IMR-90 (cell line): ENCODE measurements at regions not wholly inside any gene's neighbourhood (a gene's known extent, or its start where the extent isn't known, plus 50 kb on each side); places are given as distances from the start of the nearest gene placed in this dataset.

Experiments used
- ATAC-seq: fragments of 200-7000 bp; cut with Tn5 transposase; 2 replicates; pipeline ENCODE4 v1.9.1; 2020; ENCODE audit warnings: low read depth, mild to moderate bottlenecking, moderate library complexity
- BruUV-seq: library from RNA; stranded (reverse); fragments of 400-500 nt; replicated peaks from 2 replicates; lab custom pipeline; 2021; lab: Mats Ljungman, UMichigan
- CTCF ChIA-PET: fragments of 300-600 bp; formaldehyde crosslinking; extraction: SDS; loops from one replicate; lab custom pipeline; 2021; ENCODE audit warnings: antibody characterized with exemption; lab: Yijun Ruan, JAX
- POLR2A ChIA-PET: fragments of 300-600 bp; sonication (Branson Sonifier 250); formaldehyde crosslinking; loops from one replicate; lab custom pipeline; 2022; ENCODE audit warnings: antibody characterized with exemption; ENCODE audit not compliant: unreplicated experiment; lab: Charles Lee
- DNase-seq: peaks from one replicate; pipeline ENCODE4 v3.0.0; 2013
- H2AFZ ChIP-seq: replicated peaks from 2 replicates; pipeline ENCODE3; 2013; ENCODE audit warnings: low read length, mild to moderate bottlenecking; ENCODE audit not compliant: poor library complexity
- H2AK5ac ChIP-seq: 2 replicates; pipeline ENCODE4 v1.6.1; 2013; ENCODE audit warnings: low read depth, low read length, inconsistent platforms
- H2AK9ac ChIP-seq: replicated peaks from 2 replicates; pipeline ENCODE3; 2013; ENCODE audit warnings: mild to moderate bottlenecking, low read depth, low read length, moderate library complexity; ENCODE audit not compliant: poor library complexity
- H2BK120ac ChIP-seq: 2 replicates; pipeline ENCODE4 v1.6.1; 2013; ENCODE audit warnings: low read depth, low read length, inconsistent platforms
- H2BK15ac ChIP-seq: 3 replicates; pipeline ENCODE4 v1.6.1; 2013; ENCODE audit warnings: low read depth, low read length, inconsistent platforms
- H2BK20ac ChIP-seq: 2 replicates; pipeline ENCODE4 v1.6.1; 2013; ENCODE audit warnings: low read depth, mild to moderate bottlenecking, inconsistent platforms, low read length, moderate library complexity
- H2BK5ac ChIP-seq: 2 replicates; pipeline ENCODE4 v1.6.1; 2013; ENCODE audit warnings: mild to moderate bottlenecking, low read depth, low read length, inconsistent platforms; ENCODE audit not compliant: poor library complexity, severe bottlenecking
- H3K14ac ChIP-seq: replicated peaks from 2 replicates; pipeline ENCODE4 v1.6.1; 2013; ENCODE audit warnings: low read depth, low read length, inconsistent platforms
- H3K18ac ChIP-seq: 2 replicates; pipeline ENCODE4 v1.6.1; 2013; ENCODE audit warnings: low read depth, low read length, control low read depth
- H3K23ac ChIP-seq: 2 replicates; pipeline ENCODE4 v1.6.1; 2013; ENCODE audit warnings: low read depth, low read length, inconsistent platforms
- H3K27ac ChIP-seq: 2 replicates; pipeline ENCODE4 v1.5.1; 2013; ENCODE audit warnings: mild to moderate bottlenecking, control low read depth, low read length; ENCODE audit not compliant: insufficient read depth
- H3K27me3 ChIP-seq: 2 replicates; pipeline ENCODE4 v1.6.1; 2013; ENCODE audit warnings: low read length; ENCODE audit not compliant: control insufficient read depth, insufficient read depth
- H3K36me3 ChIP-seq: 2 replicates; pipeline ENCODE4 v1.6.1; 2013; ENCODE audit warnings: low read length, mixed read lengths; ENCODE audit not compliant: control insufficient read depth, insufficient read depth
- H3K4ac ChIP-seq: 2 replicates; pipeline ENCODE4 v1.6.1; 2013; ENCODE audit warnings: low read depth, low read length, inconsistent platforms
- H3K4me1 ChIP-seq: 2 replicates; pipeline ENCODE4 v1.6.1; 2013; ENCODE audit warnings: low read length, mixed read lengths; ENCODE audit not compliant: control insufficient read depth, insufficient read depth
- H3K4me2 ChIP-seq: 2 replicates; pipeline ENCODE4 v1.6.1; 2013; ENCODE audit warnings: low read depth, mild to moderate bottlenecking, control low read depth, low read length, moderate library complexity
- H3K4me3 ChIP-seq: 2 replicates; pipeline ENCODE4 v1.5.1; 2013; ENCODE audit warnings: low read depth, mild to moderate bottlenecking, control low read depth, low read length, moderate library complexity; ENCODE audit not compliant: insufficient read depth
- H3K56ac ChIP-seq: 2 replicates; pipeline ENCODE4 v1.6.1; 2013; ENCODE audit warnings: low read length, inconsistent platforms; ENCODE audit not compliant: insufficient read depth; ENCODE audit errors: extremely low read depth
- H3K79me1 ChIP-seq, 2 experiments: 2 replicates each; pipeline ENCODE4 v1.6.1; 2013; ENCODE audit warnings: low read length in 2 of 2, inconsistent platforms in 1 of 2, low read depth in 1 of 2
- H3K9ac ChIP-seq: 2 replicates; pipeline ENCODE4 v1.6.1; 2013; ENCODE audit warnings: low read depth, low read length, control low read depth
- H3K9me1 ChIP-seq: 2 replicates; pipeline ENCODE4 v1.6.1; 2013; ENCODE audit warnings: low read length, inconsistent platforms; ENCODE audit not compliant: insufficient read depth
- H3K9me3 ChIP-seq: 2 replicates; pipeline ENCODE4 v1.6.1; 2013; ENCODE audit warnings: low read length; ENCODE audit not compliant: control insufficient read depth, insufficient read depth
- H4K20me1 ChIP-seq: 2 replicates; pipeline ENCODE4 v1.6.1; 2013; ENCODE audit warnings: low read length, inconsistent platforms; ENCODE audit not compliant: insufficient read depth
- H4K5ac ChIP-seq: 2 replicates; pipeline ENCODE4 v1.6.1; 2013; ENCODE audit warnings: mild to moderate bottlenecking, low read depth, low read length, control low read depth
- H4K8ac ChIP-seq, 2 experiments: 2 replicates each; pipeline ENCODE4 v1.6.1; 2013; ENCODE audit warnings: low read depth in 2 of 2, low read length in 2 of 2, control low read depth in 1 of 2, inconsistent platforms in 1 of 2
- H4K91ac ChIP-seq: 2 replicates; pipeline ENCODE4 v1.6.1; 2013; ENCODE audit warnings: low read depth, low read length, inconsistent platforms; ENCODE audit not compliant: insufficient read depth
- BHLHE40 ChIP-seq: fragments of 150-350 bp; IDR thresholded peaks from 2 replicates; pipeline ENCODE4 v1.6.1; 2016; ENCODE audit warnings: mild to moderate bottlenecking, low read depth, low read length
- CHD1 ChIP-seq: IDR thresholded peaks from 2 replicates; pipeline ENCODE4 v1.6.1; 2012; ENCODE audit warnings: low read depth, low read length, improper control_type of control experiment
- MAFK ChIP-seq: IDR thresholded peaks from 2 replicates; pipeline ENCODE4 v1.6.1; 2012; ENCODE audit warnings: low read depth, low read length, improper control_type of control experiment
- POLR2A ChIP-seq: IDR thresholded peaks from 2 replicates; pipeline ENCODE4 v1.6.1; 2012; ENCODE audit warnings: mild to moderate bottlenecking, low read depth, low read length
- RCOR1 ChIP-seq: IDR thresholded peaks from 2 replicates; pipeline ENCODE4 v1.6.1; 2012; ENCODE audit warnings: mild to moderate bottlenecking, low read length, improper control_type of control experiment; ENCODE audit not compliant: insufficient replicate concordance
- WGBS, 2 experiments: methylation state at CpG; one replicate each; pipeline versions ENCODE4 v1.1.5 to v1.1.7; 2013; ENCODE audit warnings: missing lambda C conversion rate in 2 of 2; ENCODE audit not compliant: insufficient read length in 1 of 2; ENCODE audit errors: extremely low coverage in 2 of 2; 5-methylcytosine and 5-hydroxymethylcytosine counted together
- dilution Hi-C: fragments of 300-500 bp; cut with HindIII; formaldehyde crosslinking; loops from one replicate; pipeline ENCODE4 v1.14.3; 2018; ENCODE audit warnings: low sequenced_read_pairs; ENCODE audit not compliant: unreplicated experiment
- in situ Hi-C: fragments of 300-500 bp; cut with MboI; formaldehyde crosslinking; loops from 3 replicates; pipeline ENCODE4 v1.14.3; 2019; ENCODE audit warnings: low sequenced_read_pairs, inconsistent platforms, mixed read lengths
- intact Hi-C: fragments of 100-400 bp; cut with micrococcal nuclease; formaldehyde crosslinking; loops from 2 replicates; pipeline ENCODE4 v1.10.0; 2022

- Histone ChIP-seq H3K36me3 (no peaks in the 10 kb centered on the region), H3K23ac (no peak overlapping the region), H3K56ac (no peak overlapping the region), H2BK5ac (no peak overlapping the region), H3K4me2 (peak overlapping the region; percentile 18; the same call in 1 of the 2 replicates), H3K14ac (no peak overlapping the region), H2BK15ac (no peak overlapping the region), H2BK20ac (no peak overlapping the region), H2BK120ac (no peak overlapping the region), H4K91ac (no peak overlapping the region), H2AK5ac (no peak overlapping the region), H4K8ac (no peak overlapping the region), H3K9me1 (peaks cover 3% of the 10 kb centered on the region; the same call in 1 of the 2 replicates), H3K18ac (no peak overlapping the region), H3K27me3 (no peaks in the 10 kb centered on the region), H2AK9ac (no peak overlapping the region), H4K20me1 (no peaks in the 10 kb centered on the region), H3K9me3 (no peaks in the 10 kb centered on the region), H3K4me1 (0 out of 2 replicates have a peak, but pooled peaks cover 2% of the 10 kb centered on the region), H3K27ac (peak overlapping the region; percentile 67; the same call in 1 of the 2 replicates), H3K9ac (no peak overlapping the region), H3K4me3 (no peak overlapping the region), H3K4ac (no peak overlapping the region), H3K79me1 (no peaks in the 10 kb centered on the region), H2AFZ (peak overlapping the region; percentile 87), H4K5ac (no peak overlapping the region)
- ChIA-PET POLR2A (no interaction called here), CTCF (no interaction called here)
- in situ Hi-C loops (no loop called here), intact Hi-C loops (loop anchor here (10.0 kb wide), 1 partner anchor 727 kb away; no protein-coding TSS in a partner anchor), dilution Hi-C loops (no loop called here)
- TF ChIP-seq RCOR1: no peak
- no peak for TF ChIP-seq MAFK
- no peak for TF ChIP-seq BHLHE40
- no peak for TF ChIP-seq CHD1
- TF ChIP-seq POLR2A: no peak
- DNase-seq (peak; percentile 83), ATAC-seq (peak; percentile 84)
- 0% methylated on average over 1 of the region's 3 CpGs; no CpG with 5 or more reads in 1 of the 2 experiments for WGBS, 2 experiments
- BruUV-seq: no TSS peak
These were observed 975.7 kb upstream of the ADGRL4 start for GRCh38 chr1:79982211-79982610.
